NCI-H1105 (cell line): ENCODE measurements at regions not wholly inside any gene's neighbourhood (a gene's known extent, or its start where the extent isn't known, plus 50 kb on each side); places are given as distances from the start of the nearest gene placed in this dataset.
"Not testable (repeated sequence)": the region's sequence is repeated elsewhere in the genome, so short reads cannot be mapped to it uniquely, and the experiment has no call there.

ENCODE experiments used
- DNase-seq: peaks from one replicate; lab custom pipeline; 2025; lab: John Stamatoyannopoulos, UW

GRCh38 chr21:22020221-22020620, 1022.0 kb downstream of the NCAM2 start:
- no peak for DNase-seq

GRCh38 chr21:22023896-22024295, 1025.7 kb downstream of the NCAM2 start:
- not testable (repeated sequence) for DNase-seq

- no peak for DNase-seq
Observed at GRCh38 chr21:22044431-22044830, 1046.2 kb downstream of the NCAM2 start.

GRCh38 chr21:22046576-22046975, 1048.4 kb downstream of the NCAM2 start:
- DNase-seq: no peak

GRCh38 chr21:22056904-22057303, 1058.7 kb downstream of the NCAM2 start:
- no peak for DNase-seq

- DNase-seq: no peak
Observed at GRCh38 chr21:22062472-22063139, 1064.4 kb downstream of the NCAM2 start.

- no peak for DNase-seq
Observed at GRCh38 chr21:22063140-22063539, 1064.9 kb downstream of the NCAM2 start.

GRCh38 chr21:22076471-22076870, 1078.3 kb downstream of the NCAM2 start:
- DNase-seq: no peak

GRCh38 chr21:22083899-22084298, 1085.7 kb downstream of the NCAM2 start:
- no peak for DNase-seq

- DNase-seq: no peak
Observed at GRCh38 chr21:22096314-22096713, 1098.1 kb downstream of the NCAM2 start.

GRCh38 chr21:22106720-22107410, 1108.7 kb downstream of the NCAM2 start:
- no peak for DNase-seq

GRCh38 chr21:22115746-22116145, 1117.5 kb downstream of the NCAM2 start:
- DNase-seq: no peak

- DNase-seq: no peak
Observed at GRCh38 chr21:22120616-22121266, 1122.5 kb downstream of the NCAM2 start.

- no peak for DNase-seq
Observed at GRCh38 chr21:22125581-22125980, 1127.4 kb downstream of the NCAM2 start.

- DNase-seq: no peak
Observed at GRCh38 chr21:22128671-22129070, 1130.5 kb downstream of the NCAM2 start.

- no peak for DNase-seq
Observed at GRCh38 chr21:22132358-22133071, 1134.3 kb downstream of the NCAM2 start.

GRCh38 chr21:22136740-22137139, 1138.5 kb downstream of the NCAM2 start:
- no peak for DNase-seq

- no peak for DNase-seq
Observed at GRCh38 chr21:22138297-22139016, 1140.2 kb downstream of the NCAM2 start.

- DNase-seq: no peak
Observed at GRCh38 chr21:22145545-22145944, 1147.3 kb downstream of the NCAM2 start.

- no peak for DNase-seq
Observed at GRCh38 chr21:22154579-22155274, 1156.5 kb downstream of the NCAM2 start.

GRCh38 chr21:22164912-22165311, 1166.7 kb downstream of the NCAM2 start:
- no peak for DNase-seq
